Fibroblast of lung (primary cell): ENCODE measurements at regions not wholly inside any gene's neighbourhood (a gene's known extent, or its start where the extent isn't known, plus 50 kb on each side); places are given as distances from the start of the nearest gene placed in this dataset.

Experiments
- CTCF ChIP-seq, 2 donors: IDR thresholded peaks in 1 of 2; conservative IDR thresholded peaks in 1 of 2; 1 replicate in 1 of 2; 2 replicates in 1 of 2; pipeline ENCODE4 v1.5.1; 2011 to 2012; ENCODE audit warnings: low read length in 2 of 2, control low read depth in 1 of 2, inconsistent platforms in 1 of 2, low read depth in 1 of 2, mild to moderate bottlenecking in 1 of 2
- EZH2 ChIP-seq: IDR thresholded peaks from 2 replicates; pipeline ENCODE4 v1.5.1; 2012; ENCODE audit warnings: low read length, control low read depth, mild to moderate bottlenecking; ENCODE audit errors: missing control alignments

- no peak for TF ChIP-seq CTCF (conservative IDR thresholded peaks at IDR 0.05 in 1 of 2, IDR thresholded peaks at IDR 0.05 in 1 of 2; ENCODE audit: low read depth in 1 of 2, low read length in 2 of 2)
- no peak for TF ChIP-seq EZH2
Observed at GRCh38 chr6:67935976-67936477, 699.1 kb upstream of the ADGRB3 start.
